ENCODE measurements at regions not wholly inside any gene's neighbourhood (a gene's known extent, or its start where the extent isn't known, plus 50 kb on each side); places are given as distances from the start of the nearest gene placed in this dataset.

DNA sequence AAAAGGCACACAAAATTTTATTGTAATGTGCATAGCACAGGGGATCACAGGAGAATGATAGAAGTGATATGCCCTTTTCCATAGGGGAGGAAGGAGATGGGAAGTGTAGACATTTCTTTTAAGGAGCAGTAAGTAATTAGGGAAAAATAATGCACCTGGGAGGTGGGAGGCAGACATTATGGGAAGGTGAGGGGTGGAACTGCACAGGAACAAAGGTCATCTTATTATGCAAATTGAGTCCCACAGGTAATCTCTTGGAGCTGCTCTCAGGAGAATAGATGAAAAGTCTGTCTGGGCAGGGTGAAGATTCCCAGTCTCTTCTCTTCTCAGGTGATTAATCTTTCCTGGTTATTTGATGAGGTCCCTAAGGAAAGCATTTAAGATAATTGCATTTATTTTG lies 331.5 kb downstream of the ENC1 start:
- DNase-seq = no peak

DNA sequence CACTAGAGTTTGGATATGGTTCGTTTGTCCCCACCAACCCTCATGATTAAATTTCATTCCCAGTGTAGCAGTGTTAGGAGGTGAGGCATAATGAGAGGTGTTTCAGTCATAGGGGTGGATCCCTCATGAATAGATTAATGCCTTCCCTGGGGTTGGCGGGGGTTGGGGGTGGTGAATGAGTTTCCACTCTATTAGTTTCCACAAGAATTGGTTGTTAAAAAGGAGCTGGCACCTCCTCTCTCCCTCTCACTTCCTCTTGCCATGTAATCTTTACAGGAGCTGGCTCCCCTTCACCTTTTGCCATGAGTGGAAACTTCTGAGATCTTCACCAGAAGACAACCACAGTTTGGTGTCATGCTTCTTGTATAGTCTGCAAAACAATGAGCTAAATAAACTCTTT lies 333.7 kb downstream of the ENC1 start:
- no peak for DNase-seq

DNA sequence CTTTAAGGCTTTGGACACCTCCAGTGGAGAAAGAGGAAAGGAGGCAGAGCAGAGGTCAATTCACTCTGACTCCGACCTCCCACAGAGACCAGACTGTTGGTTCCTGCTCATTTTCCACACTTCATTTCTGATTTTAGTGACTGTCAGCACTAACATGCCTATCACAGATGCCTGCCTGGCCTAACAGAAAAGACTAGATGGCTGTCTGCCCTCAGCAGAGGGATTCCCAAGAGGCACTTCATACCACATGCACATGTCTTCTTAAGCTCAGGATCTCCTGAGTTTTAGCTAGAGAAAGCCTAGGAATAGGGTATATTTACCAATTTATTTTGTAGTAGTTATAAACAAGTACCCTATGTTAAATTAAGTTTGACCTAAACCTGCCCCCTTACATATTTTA lies 336.0 kb downstream of the ENC1 start:
- no peak for DNase-seq

DNA sequence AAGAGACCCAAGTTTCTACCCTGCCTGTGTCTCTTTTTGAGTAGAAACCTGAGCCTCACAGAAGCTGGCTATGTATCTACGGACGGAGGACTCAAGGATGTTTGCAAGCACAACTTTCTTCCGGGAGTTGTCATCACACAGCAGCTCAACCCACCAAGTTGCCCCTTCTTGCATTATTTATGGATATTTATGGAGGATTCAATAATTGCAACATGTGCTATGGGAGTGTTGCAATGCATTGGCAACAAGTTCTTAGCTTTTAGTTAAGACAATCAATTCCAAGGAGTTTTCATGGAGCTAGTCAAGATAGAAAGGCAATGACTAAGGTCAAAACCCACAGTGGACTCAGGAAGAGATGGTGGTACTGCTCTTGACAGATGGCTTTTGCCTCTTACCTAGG lies 336.9 kb downstream of the ENC1 start:
- DNase-seq = no peak

DNA sequence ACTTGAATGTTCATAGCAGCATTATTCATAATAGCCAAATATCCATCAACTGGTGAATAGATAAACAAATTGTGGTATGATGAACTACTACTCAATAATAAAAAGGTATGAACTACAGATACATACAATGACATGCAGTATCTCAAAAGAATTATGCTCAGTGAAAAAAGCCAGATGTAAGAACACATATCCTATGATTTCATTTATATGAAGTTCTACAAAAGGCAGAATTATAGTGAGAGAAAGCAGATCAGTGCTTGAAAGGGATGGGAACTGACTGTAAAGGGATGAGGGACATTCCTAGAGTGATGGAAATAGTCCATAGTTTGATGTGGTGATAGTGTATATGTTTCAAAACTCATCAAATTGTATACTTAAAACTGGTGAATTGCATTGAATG lies 339.0 kb downstream of the ENC1 start:
- DNase-seq = no peak

DNA sequence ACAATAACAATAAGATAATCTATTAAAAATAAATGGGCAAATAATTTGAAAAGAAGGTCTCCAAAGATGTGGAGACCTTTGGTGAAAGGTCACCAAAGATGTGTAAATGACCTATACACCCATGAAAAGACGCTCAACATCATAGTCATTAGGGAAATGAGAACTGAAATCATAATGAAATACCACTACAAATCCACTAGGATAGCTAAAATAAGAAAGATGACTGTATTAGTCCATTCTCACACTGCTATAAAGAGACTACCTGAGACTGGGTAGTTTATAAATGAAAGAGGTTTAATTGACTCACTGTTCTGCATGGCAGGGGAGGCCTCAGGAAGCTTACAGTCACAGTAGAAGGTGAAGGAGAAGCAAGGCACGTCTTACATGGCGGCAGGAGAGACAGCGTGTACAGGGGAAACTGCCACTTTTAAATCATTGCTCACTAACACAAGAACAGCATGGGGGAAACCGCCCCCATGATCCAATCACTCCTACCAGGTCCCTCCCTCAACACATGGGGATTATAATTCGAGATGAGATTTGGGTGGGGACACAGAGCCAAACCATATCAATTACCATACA lies 339.6 kb downstream of the ENC1 start:
- DNase-seq = no peak

DNA sequence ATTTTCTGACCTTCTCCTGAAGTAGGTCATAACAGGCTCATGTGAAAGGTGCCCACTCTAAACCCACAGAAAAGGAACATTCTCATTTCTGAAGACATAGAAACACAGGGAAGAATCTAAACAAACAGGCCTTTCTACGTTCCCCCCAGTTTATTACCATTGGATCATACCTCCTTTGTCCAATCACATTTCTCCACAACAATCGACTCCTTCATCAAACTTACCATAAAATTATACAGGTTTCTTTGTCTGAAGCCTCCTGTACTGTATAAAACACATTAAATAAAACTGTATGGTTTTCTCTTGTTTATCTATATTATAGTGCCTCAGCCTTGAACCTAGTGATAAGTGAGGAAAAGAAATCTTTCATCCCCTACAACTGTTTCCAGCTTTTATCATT lies 340.7 kb downstream of the ENC1 start:
- no peak for DNase-seq

DNA sequence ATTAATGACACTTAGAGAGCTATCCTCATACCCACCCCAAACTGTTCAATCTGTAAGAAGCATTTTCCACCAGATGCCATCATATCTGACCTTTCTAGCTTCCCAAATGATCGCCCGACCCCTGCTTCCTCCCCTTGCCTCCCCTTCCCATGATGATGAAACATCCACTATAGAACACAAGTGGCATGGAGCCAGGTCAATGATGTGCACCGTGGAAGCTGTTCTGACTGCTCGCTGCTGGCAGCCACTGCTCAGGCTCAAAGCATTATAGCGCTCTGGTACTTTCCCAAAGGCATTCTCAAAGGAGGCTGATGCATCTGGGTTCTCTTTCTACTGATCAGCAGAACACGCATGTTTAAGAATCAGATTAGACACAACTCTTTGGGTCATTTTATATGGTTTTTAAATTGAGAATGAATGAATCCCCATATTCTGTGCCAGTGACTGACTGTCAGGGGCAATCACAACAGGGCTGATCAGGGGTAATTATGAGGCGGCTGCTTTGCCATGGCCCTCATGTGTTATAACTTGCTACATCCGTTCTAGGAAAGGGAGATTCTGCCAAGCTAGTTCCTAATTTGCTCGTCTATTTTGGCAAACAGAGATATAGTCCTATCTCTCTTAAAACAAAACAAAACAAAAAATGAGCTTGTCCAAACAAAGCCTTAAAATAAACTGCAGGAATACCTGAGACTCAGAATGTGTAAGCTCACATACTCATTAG lies 343.7 kb downstream of the ENC1 start:
- DNase-seq = no peak

DNA sequence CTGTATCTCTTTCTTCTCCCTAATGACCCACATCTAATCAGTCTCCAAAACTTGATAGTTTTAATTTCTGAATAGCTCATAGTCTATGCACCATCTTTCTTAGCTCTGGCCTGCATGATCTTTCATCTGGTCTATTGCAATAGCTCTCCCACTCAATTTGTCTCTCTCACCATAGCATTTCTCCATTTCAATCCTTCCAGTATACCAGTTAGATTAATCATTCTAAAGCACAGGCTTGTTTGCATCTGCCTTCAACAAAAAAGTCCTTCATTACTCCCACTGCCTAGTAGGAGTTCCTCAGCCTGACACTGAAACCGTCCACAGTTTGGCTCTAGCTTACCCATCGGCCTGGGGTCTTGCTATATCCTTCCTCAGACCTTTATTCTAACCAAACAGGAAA lies 344.9 kb downstream of the ENC1 start:
- no peak for DNase-seq

DNA sequence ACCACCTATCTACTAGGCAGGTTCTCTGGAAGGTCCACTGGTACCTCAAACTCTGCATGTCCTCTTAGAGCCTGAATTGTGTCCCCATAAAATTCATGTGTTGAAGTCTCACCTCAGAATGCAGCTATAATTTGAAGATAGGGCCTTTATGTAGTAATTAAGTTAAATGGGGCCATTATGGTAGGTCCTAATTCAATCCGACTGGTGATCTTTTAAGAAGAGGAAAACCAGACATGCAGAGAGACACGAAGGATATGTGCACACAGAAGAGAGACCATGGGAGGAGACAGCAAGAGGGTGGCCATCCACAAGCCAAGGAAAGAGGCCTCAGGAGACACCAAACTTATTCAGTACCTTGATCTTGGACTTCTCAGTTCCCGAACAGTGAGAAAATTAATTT lies 345.4 kb downstream of the ENC1 start:
- DNase-seq = no peak

DNA sequence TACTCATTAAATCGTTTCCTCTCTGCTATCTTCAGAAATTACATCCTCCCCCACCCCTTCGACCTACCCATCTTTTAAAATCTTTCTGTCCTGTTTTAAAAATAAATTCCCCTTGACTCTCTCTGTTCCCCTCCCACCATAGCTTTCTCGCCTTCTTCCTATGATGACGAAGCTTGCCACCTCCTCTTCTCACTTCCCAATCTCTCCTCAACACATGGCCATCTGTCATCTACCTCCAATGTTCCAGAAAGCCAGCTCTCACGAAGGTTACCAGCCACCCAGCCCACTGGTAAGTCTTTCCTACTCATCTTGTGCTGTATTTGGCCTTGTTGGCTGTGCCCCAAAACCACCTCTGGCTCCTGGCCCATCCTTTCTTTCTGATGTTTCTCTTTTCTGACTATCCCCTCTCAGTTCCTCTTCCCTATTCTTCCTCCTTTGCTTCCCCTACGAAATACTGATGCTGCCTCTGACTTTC lies 346.3 kb downstream of the ENC1 start:
- DNase-seq = no peak

DNA sequence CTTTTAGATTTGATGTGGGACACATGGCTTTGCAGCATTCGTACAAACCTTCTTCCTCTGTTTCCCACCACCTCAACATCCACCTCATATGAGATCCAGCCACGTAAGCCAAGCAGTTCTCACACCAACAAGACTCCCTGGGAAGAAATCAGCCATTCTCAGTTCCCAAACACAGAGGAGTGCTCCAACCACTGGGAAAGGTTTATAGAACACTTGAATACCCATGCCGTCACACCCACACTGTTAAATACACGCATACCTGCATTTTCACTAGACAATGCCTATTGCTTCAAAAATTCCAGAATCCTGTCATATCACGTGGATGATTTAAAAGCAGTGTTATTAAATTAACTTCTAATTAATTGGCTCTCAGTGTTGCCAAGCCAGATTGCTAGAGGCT lies 347.3 kb downstream of the ENC1 start:
- no peak for DNase-seq

DNA sequence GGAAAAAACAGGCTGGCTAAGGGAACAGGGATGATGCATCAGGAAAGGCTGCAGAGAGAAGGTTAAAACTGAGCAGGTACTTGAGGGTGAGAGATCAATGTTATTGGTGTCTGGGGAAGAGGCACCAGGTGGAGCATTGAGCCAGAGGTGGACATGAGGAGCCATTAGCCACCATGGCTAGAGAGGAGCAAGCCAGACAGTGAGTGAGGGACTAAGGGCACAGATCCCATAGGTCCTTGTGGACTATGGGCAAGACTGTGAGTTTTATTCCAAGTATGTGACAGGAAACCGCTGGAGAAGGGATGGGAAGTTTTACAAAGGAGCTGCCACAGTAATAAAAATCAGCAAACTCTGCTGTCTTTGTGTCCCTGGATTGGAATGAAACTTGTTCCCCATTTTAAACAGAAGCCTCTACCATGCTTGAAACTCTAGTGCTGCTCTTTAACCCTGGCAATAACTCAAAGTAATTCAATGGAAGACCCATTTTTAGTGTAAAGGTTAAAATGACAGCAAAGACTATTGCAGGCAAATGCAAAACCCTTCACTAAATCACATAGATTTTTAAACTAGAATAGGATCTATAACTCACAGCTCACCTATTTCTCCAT lies 349.8 kb downstream of the ENC1 start:
- no peak for DNase-seq

DNA sequence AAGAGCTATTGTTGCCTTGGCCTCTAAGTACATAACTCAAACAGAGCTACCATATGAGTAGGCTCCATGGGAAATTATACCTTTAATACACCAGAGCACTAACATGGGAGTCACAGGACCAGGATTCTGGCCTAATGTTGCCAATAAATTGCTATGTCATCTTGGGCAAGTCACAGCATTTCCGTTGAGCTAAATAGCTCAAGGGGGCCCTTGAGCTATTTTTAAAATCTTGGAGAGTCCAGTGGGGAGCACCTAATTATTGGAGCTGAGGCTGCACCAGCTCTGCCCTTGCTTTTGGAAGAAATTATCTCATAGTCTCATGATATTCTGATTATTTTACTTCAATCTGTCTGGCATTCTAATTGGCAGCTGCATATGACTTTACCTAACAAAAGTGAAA lies 350.8 kb downstream of the ENC1 start:
- DNase-seq = no peak

DNA sequence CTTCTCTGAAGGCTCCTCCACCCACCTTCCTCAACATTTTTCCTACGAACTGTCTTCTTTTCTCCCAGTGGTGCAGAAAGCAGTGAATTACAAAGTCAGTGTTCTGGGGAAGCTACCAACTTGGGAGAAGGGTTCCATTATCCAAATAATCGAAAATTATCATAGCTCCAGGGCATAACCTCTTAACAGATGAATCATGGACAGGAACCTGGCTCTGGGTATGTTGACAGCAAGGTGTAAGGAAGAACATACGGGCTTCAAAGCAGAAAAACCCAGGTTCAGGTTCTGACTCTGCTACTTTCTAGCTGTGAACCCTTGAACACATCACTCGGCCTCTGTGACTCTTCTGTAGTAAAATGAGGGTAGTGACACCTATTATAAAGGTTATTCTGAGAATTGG lies 351.3 kb downstream of the ENC1 start:
- no peak for DNase-seq

DNA sequence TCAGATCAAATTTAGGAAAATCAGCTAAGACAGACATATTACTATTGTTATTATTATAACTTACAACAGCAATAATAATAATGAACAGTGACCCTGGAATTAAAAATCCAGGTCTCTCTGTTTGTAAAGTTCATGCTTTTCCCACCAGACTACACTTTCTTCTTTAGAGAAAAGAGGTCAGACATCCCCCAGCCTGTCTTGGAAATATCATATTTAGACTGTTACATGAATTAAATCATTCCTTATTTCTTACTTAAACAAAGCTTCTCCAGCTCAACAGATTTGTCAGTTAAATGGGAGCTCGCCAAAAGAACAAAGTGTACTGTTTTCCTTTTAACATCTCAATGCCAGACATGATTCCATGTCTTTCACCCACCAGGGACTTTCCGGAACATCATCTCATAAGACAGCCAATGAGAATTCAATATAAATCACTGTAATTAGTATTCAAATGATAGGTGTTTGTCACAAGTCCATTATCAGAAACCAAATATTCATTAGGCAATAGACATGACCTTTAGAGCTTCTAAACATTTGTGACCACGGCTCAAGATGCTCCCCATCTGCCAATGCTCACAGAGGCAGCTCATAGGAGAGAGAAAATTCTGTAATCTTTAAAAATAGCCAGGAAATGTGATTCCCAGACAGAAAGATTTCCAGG lies 351.9 kb downstream of the ENC1 start:
- DNase-seq = no peak

DNA sequence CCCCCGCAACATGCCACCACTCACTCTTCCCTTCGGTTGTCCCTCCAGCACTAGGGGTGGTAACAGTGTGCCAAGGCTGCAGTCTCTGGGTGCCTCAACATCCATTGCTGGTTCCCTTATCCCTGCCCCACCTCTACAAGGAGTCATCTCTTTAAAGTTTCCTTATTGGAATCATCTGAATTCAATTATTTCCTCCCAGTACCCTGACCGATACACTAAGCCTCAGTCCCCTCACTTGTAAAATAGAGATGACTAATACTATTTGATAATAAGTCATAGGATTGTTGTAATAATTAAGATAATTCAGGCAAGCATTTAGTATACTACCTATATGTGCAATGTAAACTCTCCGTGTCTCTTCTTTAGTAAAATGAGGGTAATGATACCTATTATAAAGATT lies 352.5 kb downstream of the ENC1 start:
- no peak for DNase-seq

DNA sequence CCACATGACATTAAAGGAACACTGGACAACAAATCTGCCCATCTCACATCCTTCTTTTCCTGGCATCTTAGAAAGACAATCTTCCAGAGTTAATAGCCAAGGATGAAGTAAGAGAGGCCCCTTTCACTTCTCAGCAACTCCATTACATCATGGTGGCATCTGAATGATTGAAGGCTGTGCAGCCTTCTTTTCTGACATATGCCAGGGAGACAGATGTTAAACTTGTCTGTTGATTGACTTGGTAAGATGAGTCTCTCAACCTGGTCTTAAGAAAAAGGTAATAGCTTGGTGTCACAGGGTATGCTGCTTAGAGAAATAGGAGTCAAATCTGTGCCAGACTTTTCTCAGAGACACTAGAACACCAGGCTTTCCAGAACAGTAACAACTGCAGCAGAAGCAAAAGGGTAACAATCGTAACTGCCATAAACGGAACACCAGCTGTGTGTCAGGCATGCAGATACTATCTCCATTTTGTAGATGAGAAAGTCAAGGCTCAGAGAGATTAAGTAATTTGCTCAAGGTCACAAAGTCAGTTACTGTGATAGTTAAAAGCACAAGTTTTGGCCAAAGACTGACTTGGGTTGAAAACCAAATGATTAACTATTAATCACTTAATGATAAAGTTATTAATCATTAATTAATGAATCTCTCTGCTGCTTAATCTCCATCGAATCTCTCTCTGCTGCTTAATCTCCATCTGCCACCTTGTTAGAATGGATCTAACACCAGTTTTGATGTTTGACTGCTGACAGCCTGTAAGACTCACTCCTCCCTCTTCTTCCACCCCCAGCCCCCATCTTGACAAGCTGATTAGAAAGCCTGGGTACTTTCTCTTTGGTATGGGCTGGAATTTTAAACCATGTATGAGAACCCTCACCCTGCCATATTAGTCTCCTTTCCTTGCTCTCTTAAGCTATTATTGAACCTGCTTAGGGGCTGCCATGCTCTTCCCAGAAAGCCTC lies 353.5 kb downstream of the ENC1 start:
- no peak for DNase-seq

DNA sequence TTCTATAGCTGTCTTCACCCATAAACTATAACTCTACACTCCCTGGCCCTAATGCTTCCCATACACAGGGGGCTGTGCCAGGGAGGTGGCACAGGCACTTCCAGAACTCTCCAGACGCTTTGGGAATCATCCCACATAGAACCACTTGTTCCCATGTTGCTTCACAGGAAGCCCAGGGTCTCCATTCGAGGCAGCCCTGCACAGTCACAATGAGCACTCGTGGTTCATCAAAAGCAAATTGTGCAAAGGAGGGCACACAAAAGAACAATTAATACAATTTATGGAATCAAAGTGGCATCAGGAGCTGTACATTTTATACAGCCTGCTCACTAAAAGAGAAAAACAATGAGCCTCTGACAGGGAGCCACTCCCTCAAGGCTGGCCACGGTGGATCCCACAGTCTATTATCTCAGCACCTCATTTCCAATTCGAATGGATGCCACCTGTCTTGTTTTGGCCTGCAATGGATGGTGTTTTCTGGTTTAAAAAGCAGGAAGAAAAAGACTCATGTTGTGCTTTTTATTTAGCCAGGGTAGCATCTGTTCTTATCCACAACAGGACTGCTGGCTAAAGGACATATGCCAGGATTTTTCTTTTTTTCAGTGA lies 354.8 kb downstream of the ENC1 start:
- no peak for DNase-seq

DNA sequence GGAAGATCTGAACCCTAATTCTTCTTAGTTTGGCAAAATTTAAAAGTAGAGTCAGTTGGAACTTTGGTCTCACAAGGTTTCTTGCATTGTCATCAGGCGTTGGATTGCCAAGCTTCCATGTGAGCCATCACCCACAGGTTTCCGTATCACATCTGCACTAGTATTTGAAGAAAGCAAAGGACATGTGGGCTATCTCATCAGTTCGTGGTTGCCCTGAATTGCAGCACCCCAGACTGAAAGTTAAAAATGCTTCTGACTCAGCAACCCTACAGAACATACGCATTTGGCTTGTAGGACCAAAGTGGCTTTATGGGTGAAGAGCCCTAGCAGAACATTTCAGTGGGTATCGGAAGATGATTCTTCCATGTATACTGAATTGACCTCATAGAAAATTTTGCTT lies 358.0 kb downstream of the ENC1 start:
- DNase-seq = no peak

DNA sequence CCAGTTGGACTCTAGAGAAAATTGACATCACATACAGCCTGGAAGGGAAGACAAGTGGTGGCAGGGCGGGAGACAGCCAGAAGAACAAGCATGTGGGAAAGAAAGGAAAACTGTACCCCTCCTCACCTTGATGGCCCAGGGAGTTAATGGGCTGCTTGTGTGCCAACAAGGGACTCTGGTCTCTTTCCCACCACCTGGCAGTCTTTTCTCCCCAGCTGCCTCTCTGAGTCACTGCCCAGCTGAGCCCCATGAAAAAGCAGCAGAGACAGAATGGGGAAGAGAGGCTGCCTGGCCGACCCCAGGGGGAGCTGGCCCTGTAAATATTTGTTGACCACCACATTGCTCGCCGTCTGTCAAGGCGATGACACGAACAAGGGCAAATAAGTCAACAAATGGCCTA lies 359.4 kb downstream of the ENC1 start:
- peak; percentile 35 for DNase-seq

DNA sequence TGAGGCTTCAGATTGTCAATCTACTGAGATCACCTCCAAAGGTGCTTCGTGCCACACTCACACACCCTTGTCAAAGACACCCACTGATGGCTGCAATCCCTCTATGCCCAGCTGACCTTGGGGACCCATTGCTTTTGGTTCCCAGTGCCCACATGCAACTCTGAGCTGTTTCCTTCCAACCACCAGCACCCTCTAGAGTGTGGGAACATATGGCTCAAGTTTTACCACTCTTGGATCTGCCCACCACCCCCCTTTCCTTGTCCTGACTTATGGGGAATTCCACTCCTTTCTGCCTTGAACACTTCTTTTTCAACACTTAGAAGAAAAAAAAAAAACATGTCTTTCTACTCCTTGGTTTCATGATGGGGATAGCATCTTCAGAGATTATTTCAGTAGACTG lies 360.2 kb downstream of the ENC1 start:
- DNase-seq = no peak

Measured in retina (tissue), 1 donor.